ENCODE measurements at regions not wholly inside any gene's neighbourhood (a gene's known extent, or its start where the extent isn't known, plus 50 kb on each side); places are given as distances from the start of the nearest gene placed in this dataset.

GRCh38 chr11:104529906-104530305 lies 366.0 kb upstream of the PDGFD start:
- DNase-seq (ENCODE audit: low read depth): no peak

GRCh38 chr11:104529213-104529612 lies 365.3 kb upstream of the PDGFD start:
- DNase-seq (ENCODE audit: low read depth): no peak

- DNase-seq (ENCODE audit: low read depth): no peak
Observed at GRCh38 chr11:104526006-104526405, 362.1 kb upstream of the PDGFD start.

GRCh38 chr11:104525416-104525815 lies 361.5 kb upstream of the PDGFD start:
- no peak for DNase-seq (ENCODE audit: low read depth)

- DNase-seq (ENCODE audit: low read depth): no peak
Observed at GRCh38 chr11:104524254-104524653, 360.3 kb upstream of the PDGFD start.

- no peak for DNase-seq (ENCODE audit: low read depth)
Observed at GRCh38 chr11:104523611-104524010, 359.7 kb upstream of the PDGFD start.

- no peak for DNase-seq (ENCODE audit: low read depth)
Observed at GRCh38 chr11:104522650-104523049, 358.7 kb upstream of the PDGFD start.

GRCh38 chr11:104522123-104522522 lies 358.2 kb upstream of the PDGFD start:
- DNase-seq (ENCODE audit: low read depth): no peak

- DNase-seq (ENCODE audit: low read depth): no peak
Observed at GRCh38 chr11:104510169-104510568, 346.2 kb upstream of the PDGFD start.

- DNase-seq (ENCODE audit: low read depth): no peak
Observed at GRCh38 chr11:104490182-104490581, 326.2 kb upstream of the PDGFD start.

GRCh38 chr11:104488561-104488960 lies 324.6 kb upstream of the PDGFD start:
- no peak for DNase-seq (ENCODE audit: low read depth)

- no peak for DNase-seq (ENCODE audit: low read depth)
Observed at GRCh38 chr11:104487046-104487806, 323.3 kb upstream of the PDGFD start.

- no peak for DNase-seq (ENCODE audit: low read depth)
Observed at GRCh38 chr11:104484804-104485554, 321.0 kb upstream of the PDGFD start.

- no peak for DNase-seq (ENCODE audit: low read depth)
Observed at GRCh38 chr11:104476898-104477297, 313.0 kb upstream of the PDGFD start.

- no peak for DNase-seq (ENCODE audit: low read depth)
Observed at GRCh38 chr11:104476454-104476853, 312.5 kb upstream of the PDGFD start.

GRCh38 chr11:104467404-104467803 lies 303.5 kb upstream of the PDGFD start:
- no peak for DNase-seq (ENCODE audit: low read depth)

GRCh38 chr11:104465321-104465720 lies 301.4 kb upstream of the PDGFD start:
- no peak for DNase-seq (ENCODE audit: low read depth)

GRCh38 chr11:104464691-104465090 lies 300.7 kb upstream of the PDGFD start:
- DNase-seq (ENCODE audit: low read depth): no peak

- peak; percentile 5 for DNase-seq (ENCODE audit: low read depth)
Observed at GRCh38 chr11:104462341-104462740, 298.4 kb upstream of the PDGFD start.

- no peak for DNase-seq (ENCODE audit: low read depth)
Observed at GRCh38 chr11:104451197-104451893, 287.4 kb upstream of the PDGFD start.

- no peak for DNase-seq (ENCODE audit: low read depth)
Observed at GRCh38 chr11:104443387-104443786, 279.4 kb upstream of the PDGFD start.

- no peak for DNase-seq (ENCODE audit: low read depth)
Observed at GRCh38 chr11:104442321-104442720, 278.4 kb upstream of the PDGFD start.

- no peak for DNase-seq (ENCODE audit: low read depth)
Observed at GRCh38 chr11:104435494-104435893, 271.5 kb upstream of the PDGFD start.

Data from HS-5 (cell line).